GM12878 (cell line): ENCODE measurements at regions not wholly inside any gene's neighbourhood (a gene's known extent, or its start where the extent isn't known, plus 50 kb on each side); places are given as distances from the start of the nearest gene placed in this dataset.

Experiments used
- ATAC-seq: fragments of 200-7000 bp; cut with Tn5 transposase; 3 replicates; pipeline ENCODE4 v1.9.1; 2020; ENCODE audit warnings: mild to moderate bottlenecking, moderate library complexity
- BruUV-seq: library from RNA; stranded (reverse); fragments of 400-500 nt; replicated peaks from 2 replicates; lab custom pipeline; 2021; lab: Mats Ljungman, UMichigan
- CTCF ChIA-PET: fragments of 300-600 bp; sonication (Branson Sonifier 250); formaldehyde crosslinking; extraction: SDS; loops from one replicate; lab custom pipeline; 2021; ENCODE audit warnings: inconsistent platforms; lab: Yijun Ruan, JAX
- POLR2A ChIA-PET: fragments of 350-600 bp; formaldehyde crosslinking; extraction: SDS; loops from one replicate; lab custom pipeline; 2021; ENCODE audit warnings: inconsistent platforms; lab: Charles Lee
- RAD21 ChIA-PET: fragments of 300-600 bp; sonication (Branson Sonifier 250); formaldehyde crosslinking; loops from one replicate; lab custom pipeline; 2023; ENCODE audit warnings: antibody characterized with exemption; ENCODE audit not compliant: unreplicated experiment; lab: Charles Lee
- SMC1A ChIA-PET: fragments of 300-600 bp; sonication (Branson Sonifier 250); formaldehyde crosslinking; loops from one replicate; lab custom pipeline; 2023; ENCODE audit not compliant: unreplicated experiment, uncharacterized antibody; lab: Charles Lee
- DNase-seq: peaks from one replicate; pipeline ENCODE4 v3.0.0-alpha.2; 2011; ENCODE audit warnings: low read depth, low spot score
- FAIRE-seq: peaks from 3 replicates; lab custom pipeline; 2011; peaks lifted over from hg19 to GRCh38; lab: Jason Lieb, UNC
- H2AFZ ChIP-seq: 2 replicates; pipeline ENCODE4 v1.6.0; 2011; ENCODE audit warnings: low read depth, low read length, control low read depth; ENCODE audit not compliant: control insufficient read depth
- H3K27ac ChIP-seq: 2 replicates; pipeline ENCODE4 v1.5.1; 2011; ENCODE audit warnings: control low read depth; ENCODE audit not compliant: control insufficient read depth, insufficient read depth
- H3K27me3 ChIP-seq, 2 experiments: replicated peaks in 1 of 2; 2 replicates each; pipeline versions ENCODE4 v1.6.0 to v1.6.1; 2011; ENCODE audit warnings: low read length in 1 of 2; ENCODE audit not compliant: control insufficient read depth in 2 of 2, insufficient read depth in 2 of 2
- H3K36me3 ChIP-seq, 2 experiments: 2 replicates each; pipeline ENCODE4 v1.5.1; 2011; ENCODE audit warnings: low read length in 1 of 2; ENCODE audit not compliant: control insufficient read depth in 2 of 2, insufficient read depth in 2 of 2
- H3K4me1 ChIP-seq: 2 replicates; pipeline ENCODE4 v1.6.1; 2011; ENCODE audit warnings: mild to moderate bottlenecking, low read length, moderate library complexity, mixed read lengths; ENCODE audit not compliant: control insufficient read depth, insufficient read depth
- H3K4me2 ChIP-seq: 2 replicates; pipeline ENCODE4 v1.6.0; 2011; ENCODE audit warnings: control low read depth; ENCODE audit not compliant: control insufficient read depth, insufficient read depth
- H3K4me3 ChIP-seq: fragments of 200-600 bp; sonication (generic); 2 replicates; pipeline ENCODE4 v1.5.1; 2016
- H3K79me2 ChIP-seq: 2 replicates; pipeline ENCODE4 v1.6.0; 2011; ENCODE audit warnings: low read length; ENCODE audit not compliant: control insufficient read depth, insufficient read depth
- H3K9ac ChIP-seq: 2 replicates; pipeline ENCODE4 v1.8.0; 2011; ENCODE audit warnings: low read length, control low read depth, mixed read lengths; ENCODE audit not compliant: control insufficient read depth, insufficient read depth
- H3K9me3 ChIP-seq: replicated peaks from 3 replicates; pipeline ENCODE4 v1.5.1; 2011; ENCODE audit warnings: mild to moderate bottlenecking, low read length; ENCODE audit not compliant: control insufficient read depth, insufficient read depth
- H4K20me1 ChIP-seq: 2 replicates; pipeline ENCODE4 v1.6.0; 2011; ENCODE audit not compliant: control insufficient read depth, insufficient read depth
- ATF3 ChIP-seq: IDR thresholded peaks from 2 replicates; pipeline ENCODE4 v1.6.1; 2011; ENCODE audit warnings: low read depth, mild to moderate bottlenecking, low read length, moderate library complexity, borderline replicate concordance; ENCODE audit errors: extremely low read depth
- BHLHE40 ChIP-seq, 2 experiments: fragments of 450-650 bp in 1 of 2; IDR thresholded peaks; 2 replicates each; pipeline ENCODE4 v1.6.1; 2011 to 2017; ENCODE audit warnings: low read depth in 2 of 2, borderline replicate concordance in 1 of 2, improper control_type of control experiment in 1 of 2, low read length in 1 of 2, mild to moderate bottlenecking in 1 of 2
- CHD1 ChIP-seq: IDR thresholded peaks from 2 replicates; pipeline ENCODE4 v1.6.1; 2012; ENCODE audit warnings: low read depth, low read length, improper control_type of control experiment
- CHD2 ChIP-seq: IDR thresholded peaks from 2 replicates; pipeline ENCODE4 v1.6.1; 2011; ENCODE audit warnings: low read depth, low read length, improper control_type of control experiment, borderline replicate concordance
- CUX1 ChIP-seq: IDR thresholded peaks from 2 replicates; pipeline ENCODE4 v1.6.1; 2012; ENCODE audit warnings: improper control_type of control experiment, low read depth, low read length; ENCODE audit not compliant: insufficient replicate concordance
- DPF2 ChIP-seq: fragments of 450-650 bp; IDR thresholded peaks from 2 replicates; pipeline ENCODE4 v1.6.1; 2017; ENCODE audit warnings: mild to moderate bottlenecking
- NKRF ChIP-seq: fragments of 450-650 bp; conservative IDR thresholded peaks from 2 replicates; pipeline ENCODE4 v1.6.1; 2017; ENCODE audit warnings: mild to moderate bottlenecking, moderate library complexity
- NR2F1 ChIP-seq: fragments of 450-650 bp; conservative IDR thresholded peaks from 2 replicates; pipeline ENCODE4 v1.6.1; 2017; ENCODE audit warnings: mild to moderate bottlenecking
- POLR2AphosphoS5 ChIP-seq: IDR thresholded peaks from 2 replicates; pipeline ENCODE4 v1.6.1; 2011; ENCODE audit warnings: mild to moderate bottlenecking, low read length, inconsistent platforms
- ZBTB11 ChIP-seq: fragments of 450-650 bp; formaldehyde crosslinking; IDR thresholded peaks from 2 replicates; pipeline ENCODE4 v1.5.0; 2022; ENCODE audit warnings: mild to moderate bottlenecking, missing genetic modification characterization
- WGBS: methylation state at CpG from one replicate; pipeline ENCODE4 v1.1.6; 2016; ENCODE audit warnings: low lambda C conversion rate; ENCODE audit not compliant: insufficient replicate concordance, insufficient coverage; ENCODE audit errors: missing lambda C conversion rate; 5-methylcytosine and 5-hydroxymethylcytosine counted together
- in situ Hi-C: fragments of 300-500 bp; cut with MboI; formaldehyde crosslinking; loops from 9 replicates; pipeline ENCODE4 v1.14.3; 2018; ENCODE audit warnings: mixed read lengths
- intact Hi-C: fragments of 100-400 bp; cut with micrococcal nuclease; formaldehyde crosslinking; loops from one replicate; pipeline ENCODE4 v1.14.2; 2022; ENCODE audit not compliant: unreplicated experiment

GRCh38 chr5:44637916-44638869 lies 170.6 kb upstream of the MRPS30 start (continued):
- no peak for TF ChIP-seq NKRF
- no peak for TF ChIP-seq NR2F1
- no peak for TF ChIP-seq POLR2AphosphoS5

- no peaks in the 10 kb centered on the region for H3K4me1 ChIP-seq
- no peak overlapping the region for H3K9ac ChIP-seq
- no peaks in the 10 kb centered on the region for H3K27me3 ChIP-seq
- H3K4me2 ChIP-seq: no peak overlapping the region
- SMC1A ChIA-PET: no interaction called here
- no peaks in the 10 kb centered on the region for H3K9me3 ChIP-seq
- H3K79me2 ChIP-seq: no peaks in the 10 kb centered on the region
- RAD21 ChIA-PET: no interaction called here
- no peak overlapping the region for H3K27ac ChIP-seq
- BruUV-seq: no TSS peak
- FAIRE-seq: no peak
- H3K4me3 ChIP-seq: no peak overlapping the region
- no peak for ATAC-seq
- WGBS: 41% methylated on average over 1 of the region's 1 CpG
- no peak for DNase-seq
- CTCF ChIA-PET: no interaction called here
- no peaks in the 10 kb centered on the region for H3K36me3 ChIP-seq
- H2AFZ ChIP-seq: no peak overlapping the region
- intact Hi-C loops: no loop called here
- in situ Hi-C loops: no loop called here
- POLR2A ChIA-PET: no interaction called here
- no peaks in the 10 kb centered on the region for H4K20me1 ChIP-seq
- TF ChIP-seq CHD2: no peak
- TF ChIP-seq ZBTB11 (CRISPR knock-in tag): no peak
- no peak for TF ChIP-seq CUX1
- no peak for TF ChIP-seq BHLHE40 (IDR thresholded peaks at IDR 0.05; ENCODE audit: borderline replicate concordance in 1 of 2, low read depth in 2 of 2, low read length in 1 of 2)
- no peak for TF ChIP-seq DPF2
- TF ChIP-seq CHD1: no peak
- TF ChIP-seq ATF3: no peak
Observed at GRCh38 chr5:44632344-44632743, 176.4 kb upstream of the MRPS30 start.
